IMR-90 (cell line): ENCODE measurements at regions not wholly inside any gene's neighbourhood (a gene's known extent, or its start where the extent isn't known, plus 50 kb on each side); places are given as distances from the start of the nearest gene placed in this dataset.

Experiments
- ATAC-seq: fragments of 200-7000 bp; cut with Tn5 transposase; 2 replicates; pipeline ENCODE4 v1.9.1; 2020; ENCODE audit warnings: low read depth, mild to moderate bottlenecking, moderate library complexity
- BruUV-seq: library from RNA; stranded (reverse); fragments of 400-500 nt; replicated peaks from 2 replicates; lab custom pipeline; 2021; lab: Mats Ljungman, UMichigan
- CTCF ChIA-PET: fragments of 300-600 bp; formaldehyde crosslinking; extraction: SDS; loops from one replicate; lab custom pipeline; 2021; ENCODE audit warnings: antibody characterized with exemption; lab: Yijun Ruan, JAX
- POLR2A ChIA-PET: fragments of 300-600 bp; sonication (Branson Sonifier 250); formaldehyde crosslinking; loops from one replicate; lab custom pipeline; 2022; ENCODE audit warnings: antibody characterized with exemption; ENCODE audit not compliant: unreplicated experiment; lab: Charles Lee
- DNase-seq: peaks from one replicate; pipeline ENCODE4 v3.0.0; 2013
- H2AFZ ChIP-seq: replicated peaks from 2 replicates; pipeline ENCODE3; 2013; ENCODE audit warnings: low read length, mild to moderate bottlenecking; ENCODE audit not compliant: poor library complexity
- H2AK5ac ChIP-seq: 2 replicates; pipeline ENCODE4 v1.6.1; 2013; ENCODE audit warnings: low read depth, low read length, inconsistent platforms
- H2AK9ac ChIP-seq: replicated peaks from 2 replicates; pipeline ENCODE3; 2013; ENCODE audit warnings: mild to moderate bottlenecking, low read depth, low read length, moderate library complexity; ENCODE audit not compliant: poor library complexity
- H2BK120ac ChIP-seq: 2 replicates; pipeline ENCODE4 v1.6.1; 2013; ENCODE audit warnings: low read depth, low read length, inconsistent platforms
- H2BK15ac ChIP-seq: 3 replicates; pipeline ENCODE4 v1.6.1; 2013; ENCODE audit warnings: low read depth, low read length, inconsistent platforms
- H2BK20ac ChIP-seq: 2 replicates; pipeline ENCODE4 v1.6.1; 2013; ENCODE audit warnings: low read depth, mild to moderate bottlenecking, inconsistent platforms, low read length, moderate library complexity
- H2BK5ac ChIP-seq: 2 replicates; pipeline ENCODE4 v1.6.1; 2013; ENCODE audit warnings: mild to moderate bottlenecking, low read depth, low read length, inconsistent platforms; ENCODE audit not compliant: poor library complexity, severe bottlenecking
- H3K14ac ChIP-seq: replicated peaks from 2 replicates; pipeline ENCODE4 v1.6.1; 2013; ENCODE audit warnings: low read depth, low read length, inconsistent platforms
- H3K18ac ChIP-seq: 2 replicates; pipeline ENCODE4 v1.6.1; 2013; ENCODE audit warnings: low read depth, low read length, control low read depth
- H3K23ac ChIP-seq: 2 replicates; pipeline ENCODE4 v1.6.1; 2013; ENCODE audit warnings: low read depth, low read length, inconsistent platforms
- H3K27ac ChIP-seq: 2 replicates; pipeline ENCODE4 v1.5.1; 2013; ENCODE audit warnings: mild to moderate bottlenecking, control low read depth, low read length; ENCODE audit not compliant: insufficient read depth
- H3K27me3 ChIP-seq: 2 replicates; pipeline ENCODE4 v1.6.1; 2013; ENCODE audit warnings: low read length; ENCODE audit not compliant: control insufficient read depth, insufficient read depth
- H3K36me3 ChIP-seq: 2 replicates; pipeline ENCODE4 v1.6.1; 2013; ENCODE audit warnings: low read length, mixed read lengths; ENCODE audit not compliant: control insufficient read depth, insufficient read depth
- H3K4ac ChIP-seq: 2 replicates; pipeline ENCODE4 v1.6.1; 2013; ENCODE audit warnings: low read depth, low read length, inconsistent platforms
- H3K4me1 ChIP-seq: 2 replicates; pipeline ENCODE4 v1.6.1; 2013; ENCODE audit warnings: low read length, mixed read lengths; ENCODE audit not compliant: control insufficient read depth, insufficient read depth
- H3K4me2 ChIP-seq: 2 replicates; pipeline ENCODE4 v1.6.1; 2013; ENCODE audit warnings: low read depth, mild to moderate bottlenecking, control low read depth, low read length, moderate library complexity
- H3K4me3 ChIP-seq: 2 replicates; pipeline ENCODE4 v1.5.1; 2013; ENCODE audit warnings: low read depth, mild to moderate bottlenecking, control low read depth, low read length, moderate library complexity; ENCODE audit not compliant: insufficient read depth
- H3K56ac ChIP-seq: 2 replicates; pipeline ENCODE4 v1.6.1; 2013; ENCODE audit warnings: low read length, inconsistent platforms; ENCODE audit not compliant: insufficient read depth; ENCODE audit errors: extremely low read depth
- H3K79me1 ChIP-seq, 2 experiments: 2 replicates each; pipeline ENCODE4 v1.6.1; 2013; ENCODE audit warnings: low read length in 2 of 2, inconsistent platforms in 1 of 2, low read depth in 1 of 2
- H3K9ac ChIP-seq: 2 replicates; pipeline ENCODE4 v1.6.1; 2013; ENCODE audit warnings: low read depth, low read length, control low read depth
- H3K9me1 ChIP-seq: 2 replicates; pipeline ENCODE4 v1.6.1; 2013; ENCODE audit warnings: low read length, inconsistent platforms; ENCODE audit not compliant: insufficient read depth
- H3K9me3 ChIP-seq: 2 replicates; pipeline ENCODE4 v1.6.1; 2013; ENCODE audit warnings: low read length; ENCODE audit not compliant: control insufficient read depth, insufficient read depth
- H4K20me1 ChIP-seq: 2 replicates; pipeline ENCODE4 v1.6.1; 2013; ENCODE audit warnings: low read length, inconsistent platforms; ENCODE audit not compliant: insufficient read depth
- H4K5ac ChIP-seq: 2 replicates; pipeline ENCODE4 v1.6.1; 2013; ENCODE audit warnings: mild to moderate bottlenecking, low read depth, low read length, control low read depth
- H4K8ac ChIP-seq, 2 experiments: 2 replicates each; pipeline ENCODE4 v1.6.1; 2013; ENCODE audit warnings: low read depth in 2 of 2, low read length in 2 of 2, control low read depth in 1 of 2, inconsistent platforms in 1 of 2
- H4K91ac ChIP-seq: 2 replicates; pipeline ENCODE4 v1.6.1; 2013; ENCODE audit warnings: low read depth, low read length, inconsistent platforms; ENCODE audit not compliant: insufficient read depth
- CEBPB ChIP-seq: IDR thresholded peaks from 2 replicates; pipeline ENCODE4 v1.6.1; 2012; ENCODE audit warnings: low read depth, low read length, improper control_type of control experiment
- CHD1 ChIP-seq: IDR thresholded peaks from 2 replicates; pipeline ENCODE4 v1.6.1; 2012; ENCODE audit warnings: low read depth, low read length, improper control_type of control experiment
- MAZ ChIP-seq: IDR thresholded peaks from 2 replicates; pipeline ENCODE4 v1.6.1; 2012; ENCODE audit warnings: low read depth, mild to moderate bottlenecking, low read length, improper control_type of control experiment, moderate library complexity, borderline replicate concordance
- MXI1 ChIP-seq: IDR thresholded peaks from 2 replicates; pipeline ENCODE4 v1.6.1; 2012; ENCODE audit warnings: low read depth, mild to moderate bottlenecking, low read length, moderate library complexity, borderline replicate concordance
- POLR2A ChIP-seq: IDR thresholded peaks from 2 replicates; pipeline ENCODE4 v1.6.1; 2012; ENCODE audit warnings: mild to moderate bottlenecking, low read depth, low read length
- RAD21 ChIP-seq: IDR thresholded peaks from 2 replicates; pipeline ENCODE4 v1.6.1; 2012; ENCODE audit warnings: low read length, improper control_type of control experiment
- RCOR1 ChIP-seq: IDR thresholded peaks from 2 replicates; pipeline ENCODE4 v1.6.1; 2012; ENCODE audit warnings: mild to moderate bottlenecking, low read length, improper control_type of control experiment; ENCODE audit not compliant: insufficient replicate concordance
- RFX5 ChIP-seq: IDR thresholded peaks from 2 replicates; pipeline ENCODE4 v1.8.0; 2012; ENCODE audit warnings: low read depth, mild to moderate bottlenecking, low read length, moderate library complexity
- SMC3 ChIP-seq: fragments of 150-350 bp; IDR thresholded peaks from 2 replicates; pipeline ENCODE4 v1.6.1; 2016; ENCODE audit warnings: low read depth, mild to moderate bottlenecking, antibody characterized with exemption, low read length, moderate library complexity
- WGBS, 2 experiments: methylation state at CpG; one replicate each; pipeline versions ENCODE4 v1.1.5 to v1.1.7; 2013; ENCODE audit warnings: missing lambda C conversion rate in 2 of 2; ENCODE audit not compliant: insufficient read length in 1 of 2; ENCODE audit errors: extremely low coverage in 2 of 2; 5-methylcytosine and 5-hydroxymethylcytosine counted together
- dilution Hi-C: fragments of 300-500 bp; cut with HindIII; formaldehyde crosslinking; loops from one replicate; pipeline ENCODE4 v1.14.3; 2018; ENCODE audit warnings: low sequenced_read_pairs; ENCODE audit not compliant: unreplicated experiment
- in situ Hi-C: fragments of 300-500 bp; cut with MboI; formaldehyde crosslinking; loops from 3 replicates; pipeline ENCODE4 v1.14.3; 2019; ENCODE audit warnings: low sequenced_read_pairs, inconsistent platforms, mixed read lengths
- intact Hi-C: fragments of 100-400 bp; cut with micrococcal nuclease; formaldehyde crosslinking; loops from 2 replicates; pipeline ENCODE4 v1.10.0; 2022
- TF ChIP-seq, protein P1 (sequence below): conservative IDR thresholded peaks from 2 replicates; pipeline ENCODE4 v1.5.1; 2012; ENCODE audit warnings: mild to moderate bottlenecking, low read depth, low read length, improper control_type of control experiment
- TF ChIP-seq, protein P2 (sequence below): fragments of 150-350 bp; IDR thresholded peaks from 2 replicates; pipeline ENCODE4 v1.6.1; 2016; ENCODE audit warnings: low read depth, mild to moderate bottlenecking, low read length, moderate library complexity, borderline replicate concordance

DNA sequence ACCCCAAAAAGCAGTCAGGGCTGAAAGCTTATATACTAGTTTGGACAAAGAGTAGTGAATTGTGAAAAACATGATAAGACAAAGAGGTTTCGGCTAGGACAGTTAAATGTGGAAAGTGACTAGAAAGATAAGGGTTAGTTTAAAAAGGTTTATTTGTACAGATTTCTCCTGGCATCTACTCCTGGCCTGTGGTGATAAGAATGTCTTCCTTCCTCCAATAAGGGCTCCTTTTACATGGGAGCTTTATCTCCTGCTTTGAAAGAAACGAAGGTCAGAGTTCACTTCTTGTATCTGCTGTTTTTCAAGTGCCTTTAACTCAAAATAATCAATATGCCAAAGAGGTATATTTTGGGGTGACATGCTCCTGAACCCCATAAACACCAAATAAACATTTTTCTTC, 776.1 kb upstream of the COX7C start:
- Histone ChIP-seq H3K9ac (no peak overlapping the region), H4K8ac (no peak overlapping the region), H3K9me3 (peaks cover 9% of the 10 kb centered on the region; the same call in 1 of the 2 replicates), H2AK9ac (no peak overlapping the region), H3K18ac (no peak overlapping the region), H4K20me1 (no peaks in the 10 kb centered on the region), H3K79me1 (no peaks in the 10 kb centered on the region), H3K36me3 (no peaks in the 10 kb centered on the region), H2AFZ (no peak overlapping the region), H3K4me3 (no peak overlapping the region), H4K5ac (no peak overlapping the region), H3K27ac (no peak overlapping the region), H2BK5ac (no peak overlapping the region), H3K4ac (no peak overlapping the region), H3K27me3 (no peaks in the 10 kb centered on the region), H3K23ac (no peak overlapping the region), H2AK5ac (no peak overlapping the region), H3K9me1 (no peaks in the 10 kb centered on the region), H2BK15ac (no peak overlapping the region), H3K14ac (no peak overlapping the region), H3K56ac (no peak overlapping the region), H4K91ac (no peak overlapping the region), H2BK120ac (no peak overlapping the region), H3K4me2 (no peak overlapping the region), H2BK20ac (no peak overlapping the region), H3K4me1 (no peaks in the 10 kb centered on the region)
- DNase-seq (no peak), ATAC-seq (no peak)
- dilution Hi-C loops = no loop called here
- ChIA-PET POLR2A (no interaction called here), CTCF (no interaction called here)
- intact Hi-C loops = no loop called here
- BruUV-seq = no TSS peak
- in situ Hi-C loops = no loop called here
- no CpG with 5 or more reads among the region's 2 CpGs for WGBS, 2 experiments
- TF ChIP-seq RFX5 (no peak), CHD1 (no peak), RAD21 (no peak), CEBPB (no peak), POLR2A (no peak), RCOR1 (no peak), SMC3 (no peak), MAZ (no peak), MXI1 (no peak)
- TF ChIP-seq, protein P1, sequence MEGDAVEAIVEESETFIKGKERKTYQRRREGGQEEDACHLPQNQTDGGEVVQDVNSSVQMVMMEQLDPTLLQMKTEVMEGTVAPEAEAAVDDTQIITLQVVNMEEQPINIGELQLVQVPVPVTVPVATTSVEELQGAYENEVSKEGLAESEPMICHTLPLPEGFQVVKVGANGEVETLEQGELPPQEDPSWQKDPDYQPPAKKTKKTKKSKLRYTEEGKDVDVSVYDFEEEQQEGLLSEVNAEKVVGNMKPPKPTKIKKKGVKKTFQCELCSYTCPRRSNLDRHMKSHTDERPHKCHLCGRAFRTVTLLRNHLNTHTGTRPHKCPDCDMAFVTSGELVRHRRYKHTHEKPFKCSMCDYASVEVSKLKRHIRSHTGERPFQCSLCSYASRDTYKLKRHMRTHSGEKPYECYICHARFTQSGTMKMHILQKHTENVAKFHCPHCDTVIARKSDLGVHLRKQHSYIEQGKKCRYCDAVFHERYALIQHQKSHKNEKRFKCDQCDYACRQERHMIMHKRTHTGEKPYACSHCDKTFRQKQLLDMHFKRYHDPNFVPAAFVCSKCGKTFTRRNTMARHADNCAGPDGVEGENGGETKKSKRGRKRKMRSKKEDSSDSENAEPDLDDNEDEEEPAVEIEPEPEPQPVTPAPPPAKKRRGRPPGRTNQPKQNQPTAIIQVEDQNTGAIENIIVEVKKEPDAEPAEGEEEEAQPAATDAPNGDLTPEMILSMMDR = no peak
- TF ChIP-seq, protein P2, sequence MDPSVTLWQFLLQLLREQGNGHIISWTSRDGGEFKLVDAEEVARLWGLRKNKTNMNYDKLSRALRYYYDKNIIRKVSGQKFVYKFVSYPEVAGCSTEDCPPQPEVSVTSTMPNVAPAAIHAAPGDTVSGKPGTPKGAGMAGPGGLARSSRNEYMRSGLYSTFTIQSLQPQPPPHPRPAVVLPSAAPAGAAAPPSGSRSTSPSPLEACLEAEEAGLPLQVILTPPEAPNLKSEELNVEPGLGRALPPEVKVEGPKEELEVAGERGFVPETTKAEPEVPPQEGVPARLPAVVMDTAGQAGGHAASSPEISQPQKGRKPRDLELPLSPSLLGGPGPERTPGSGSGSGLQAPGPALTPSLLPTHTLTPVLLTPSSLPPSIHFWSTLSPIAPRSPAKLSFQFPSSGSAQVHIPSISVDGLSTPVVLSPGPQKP = no peak
